HEK293 (cell line): ENCODE measurements at regions not wholly inside any gene's neighbourhood (a gene's known extent, or its start where the extent isn't known, plus 50 kb on each side); places are given as distances from the start of the nearest gene placed in this dataset.

ENCODE experiments used
- CTCF ChIA-PET: fragments of 350-600 bp; formaldehyde crosslinking; extraction: SDS; loops from one replicate; lab custom pipeline; 2021; ENCODE audit warnings: antibody characterized with exemption; lab: Yijun Ruan, JAX
- POLR2A ChIA-PET: fragments of 300-600 bp; formaldehyde crosslinking; extraction: SDS; loops from one replicate; lab custom pipeline; 2020; ENCODE audit warnings: antibody characterized with exemption, inconsistent platforms; lab: Yijun Ruan, JAX
- H3K27ac ChIP-seq: fragments of 200-500 bp; sonication (Bioruptor generic); 2 replicates; pipeline ENCODE4 v1.5.1; 2014; ENCODE audit warnings: low read depth, low read length, control low read depth, inconsistent platforms; ENCODE audit errors: extremely low read depth
- H3K36me3 ChIP-seq, 2 experiments: fragments of 200-500 bp in 1 of 2; sonication (Bioruptor generic) in 1 of 2; 1 replicate in 1 of 2; 2 replicates in 1 of 2; pipeline ENCODE4 v1.5.1; 2014 to 2017; ENCODE audit warnings: inconsistent platforms in 2 of 2, low read length in 2 of 2; ENCODE audit not compliant: control insufficient read depth in 2 of 2, insufficient read depth in 1 of 2
- H3K4me1 ChIP-seq: fragments of 200-500 bp; sonication (Bioruptor generic); 2 replicates; pipeline ENCODE4 v1.5.1; 2014; ENCODE audit warnings: mild to moderate bottlenecking, low read length, inconsistent platforms; ENCODE audit not compliant: control insufficient read depth, insufficient read depth
- H3K4me3 ChIP-seq: 2 replicates; pipeline ENCODE4 v1.5.1; 2011; ENCODE audit warnings: low read depth, mild to moderate bottlenecking, control low read depth, low read length, moderate library complexity
- H3K9me3 ChIP-seq: fragments of 200-500 bp; sonication (Bioruptor generic); 2 replicates; pipeline ENCODE4 v1.5.1; 2014; ENCODE audit warnings: low read depth, low read length, inconsistent platforms; ENCODE audit not compliant: control insufficient read depth, insufficient read depth
- KLF16 ChIP-seq: fragments of 450-650 bp; formaldehyde crosslinking; IDR thresholded peaks from 2 replicates; pipeline ENCODE4 v1.5.1; 2017; ENCODE audit warnings: missing biosample characterization, missing genetic modification characterization
- PRDM1 ChIP-seq: fragments of 450-650 bp; formaldehyde crosslinking; IDR thresholded peaks from 2 replicates; pipeline ENCODE4; 2016; ENCODE audit warnings: missing biosample characterization, missing genetic modification characterization
- SP2 ChIP-seq: fragments of 450-650 bp; formaldehyde crosslinking; IDR thresholded peaks from 2 replicates; pipeline ENCODE4 v1.5.1; 2016; ENCODE audit warnings: missing biosample characterization, missing genetic modification characterization
- SP7 ChIP-seq: fragments of 450-650 bp; formaldehyde crosslinking; IDR thresholded peaks from 2 replicates; pipeline ENCODE4 v1.5.1; 2016; ENCODE audit warnings: missing biosample characterization, missing genetic modification characterization
- TCF7L2 ChIP-seq: IDR thresholded peaks from 2 replicates; pipeline ENCODE4 v1.6.1; 2011; ENCODE audit warnings: low read depth, mild to moderate bottlenecking, inconsistent platforms, low read length, moderate library complexity, borderline replicate concordance
- TRIM28 ChIP-seq: IDR thresholded peaks from 2 replicates; pipeline ENCODE4 v1.6.1; 2011; ENCODE audit warnings: low read length, control low read depth, borderline replicate concordance
- ZBTB1 ChIP-seq: fragments of 450-650 bp; formaldehyde crosslinking; IDR thresholded peaks from 2 replicates; pipeline ENCODE4 v1.5.1; 2016; ENCODE audit warnings: missing biosample characterization, missing genetic modification characterization
- ZFHX2 ChIP-seq: fragments of 450-650 bp; formaldehyde crosslinking; conservative IDR thresholded peaks from 2 replicates; pipeline ENCODE4 v1.5.1; 2016; ENCODE audit warnings: missing biosample characterization, missing genetic modification characterization
- ZNF211 ChIP-seq: fragments of 450-650 bp; formaldehyde crosslinking; IDR thresholded peaks from 2 replicates; pipeline ENCODE4 v1.5.1; 2016; ENCODE audit warnings: low read depth, missing biosample characterization, missing genetic modification characterization
- ZNF214 ChIP-seq: fragments of 450-650 bp; formaldehyde crosslinking; IDR thresholded peaks from 2 replicates; pipeline ENCODE4 v1.5.1; 2017; ENCODE audit warnings: missing biosample characterization, mild to moderate bottlenecking, missing genetic modification characterization, borderline replicate concordance
- ZNF24 ChIP-seq: fragments of 450-650 bp; formaldehyde crosslinking; IDR thresholded peaks from 2 replicates; pipeline ENCODE4 v1.5.1; 2016; ENCODE audit warnings: missing biosample characterization, missing genetic modification characterization
- ZNF248 ChIP-seq: fragments of 450-650 bp; formaldehyde crosslinking; IDR thresholded peaks from 2 replicates; pipeline ENCODE4 v1.5.1; 2017; ENCODE audit warnings: missing biosample characterization, missing genetic modification characterization
- ZNF544 ChIP-seq: fragments of 450-650 bp; formaldehyde crosslinking; IDR thresholded peaks from 2 replicates; pipeline ENCODE4 v1.5.0; 2017; ENCODE audit warnings: missing biosample characterization, missing genetic modification characterization
- TF ChIP-seq, protein P1 (sequence below): fragments of 450-650 bp; formaldehyde crosslinking; IDR thresholded peaks from 2 replicates; pipeline ENCODE4 v1.5.1; 2016; ENCODE audit warnings: missing biosample characterization, missing genetic modification characterization
- TF ChIP-seq, protein P2 (sequence below): fragments of 450-650 bp; formaldehyde crosslinking; IDR thresholded peaks from 2 replicates; pipeline ENCODE4 v1.5.1; 2016; ENCODE audit warnings: missing biosample characterization, missing genetic modification characterization
- TF ChIP-seq, protein P3 (sequence below): fragments of 450-650 bp; formaldehyde crosslinking; IDR thresholded peaks from 2 replicates; pipeline ENCODE4 v1.5.1; 2016; ENCODE audit warnings: missing biosample characterization, missing genetic modification characterization, borderline replicate concordance
- TF ChIP-seq, protein P4 (sequence below): fragments of 450-650 bp; formaldehyde crosslinking; IDR thresholded peaks from 2 replicates; pipeline ENCODE4 v1.5.1; 2016; ENCODE audit warnings: missing biosample characterization, missing genetic modification characterization

DNA sequence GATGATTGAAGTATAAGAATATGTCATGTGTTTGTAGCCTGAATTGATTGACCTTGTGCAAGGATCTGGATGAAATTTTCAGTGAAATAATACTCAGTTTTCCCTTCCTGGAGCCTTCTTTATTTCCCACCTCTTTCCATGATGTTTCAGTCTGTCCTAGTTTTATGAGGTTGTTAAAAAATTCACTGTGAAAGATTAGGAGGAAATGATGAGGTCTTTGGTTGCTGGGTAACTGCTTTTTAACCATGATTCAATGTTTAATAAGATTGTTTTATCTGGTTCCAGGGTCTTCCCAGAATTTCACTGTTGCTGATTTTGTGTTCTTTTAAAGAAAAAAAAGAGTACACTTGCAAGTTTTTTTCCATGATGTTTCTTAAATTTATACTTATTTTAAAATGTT lies 221.5 kb downstream of the MBL2 start:
- no peak overlapping the region for H3K4me3 ChIP-seq
- no peaks in the 10 kb centered on the region for H3K4me1 ChIP-seq
- no peaks in the 10 kb centered on the region for H3K36me3 ChIP-seq
- CTCF ChIA-PET: interaction anchor here (0.6 kb wide), 2 partner anchors 214 to 731 kb away, joined by 3 read pairs; no protein-coding TSS in a partner anchor
- no peaks in the 10 kb centered on the region for H3K9me3 ChIP-seq
- no peak overlapping the region for H3K27ac ChIP-seq
- TF ChIP-seq KLF16 (no peak), ZNF248 (tag by site-specific recombination) (no peak), SP2 (no peak), TRIM28 (no peak), ZNF211 (tag by site-specific recombination) (no peak), ZNF24 (tag by site-specific recombination) (no peak), PRDM1 (tag by site-specific recombination) (no peak), TCF7L2 (no peak), ZNF214 (tag by site-specific recombination) (no peak), ZFHX2 (tag by site-specific recombination) (no peak), ZBTB1 (tag by site-specific recombination) (no peak)
- TF ChIP-seq, protein P1, sequence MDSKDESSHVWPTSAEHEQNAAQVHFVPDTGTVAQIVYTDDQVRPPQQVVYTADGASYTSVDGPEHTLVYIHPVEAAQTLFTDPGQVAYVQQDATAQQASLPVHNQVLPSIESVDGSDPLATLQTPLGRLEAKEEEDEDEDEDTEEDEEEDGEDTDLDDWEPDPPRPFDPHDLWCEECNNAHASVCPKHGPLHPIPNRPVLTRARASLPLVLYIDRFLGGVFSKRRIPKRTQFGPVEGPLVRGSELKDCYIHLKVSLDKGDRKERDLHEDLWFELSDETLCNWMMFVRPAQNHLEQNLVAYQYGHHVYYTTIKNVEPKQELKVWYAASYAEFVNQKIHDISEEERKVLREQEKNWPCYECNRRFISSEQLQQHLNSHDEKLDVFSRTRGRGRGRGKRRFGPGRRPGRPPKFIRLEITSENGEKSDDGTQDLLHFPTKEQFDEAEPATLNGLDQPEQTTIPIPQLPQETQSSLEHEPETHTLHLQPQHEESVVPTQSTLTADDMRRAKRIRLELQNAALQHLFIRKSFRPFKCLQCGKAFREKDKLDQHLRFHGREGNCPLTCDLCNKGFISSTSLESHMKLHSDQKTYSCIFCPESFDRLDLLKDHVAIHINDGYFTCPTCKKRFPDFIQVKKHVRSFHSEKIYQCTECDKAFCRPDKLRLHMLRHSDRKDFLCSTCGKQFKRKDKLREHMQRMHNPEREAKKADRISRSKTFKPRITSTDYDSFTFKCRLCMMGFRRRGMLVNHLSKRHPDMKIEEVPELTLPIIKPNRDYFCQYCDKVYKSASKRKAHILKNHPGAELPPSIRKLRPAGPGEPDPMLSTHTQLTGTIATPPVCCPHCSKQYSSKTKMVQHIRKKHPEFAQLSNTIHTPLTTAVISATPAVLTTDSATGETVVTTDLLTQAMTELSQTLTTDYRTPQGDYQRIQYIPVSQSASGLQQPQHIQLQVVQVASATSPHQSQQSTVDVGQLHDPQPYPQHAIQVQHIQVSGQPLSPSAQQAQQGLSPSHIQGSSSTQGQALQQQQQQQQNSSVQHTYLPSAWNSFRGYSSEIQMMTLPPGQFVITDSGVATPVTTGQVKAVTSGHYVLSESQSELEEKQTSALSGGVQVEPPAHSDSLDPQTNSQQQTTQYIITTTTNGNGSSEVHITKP (tag by site-specific recombination): no peak
- TF ChIP-seq, protein P2, sequence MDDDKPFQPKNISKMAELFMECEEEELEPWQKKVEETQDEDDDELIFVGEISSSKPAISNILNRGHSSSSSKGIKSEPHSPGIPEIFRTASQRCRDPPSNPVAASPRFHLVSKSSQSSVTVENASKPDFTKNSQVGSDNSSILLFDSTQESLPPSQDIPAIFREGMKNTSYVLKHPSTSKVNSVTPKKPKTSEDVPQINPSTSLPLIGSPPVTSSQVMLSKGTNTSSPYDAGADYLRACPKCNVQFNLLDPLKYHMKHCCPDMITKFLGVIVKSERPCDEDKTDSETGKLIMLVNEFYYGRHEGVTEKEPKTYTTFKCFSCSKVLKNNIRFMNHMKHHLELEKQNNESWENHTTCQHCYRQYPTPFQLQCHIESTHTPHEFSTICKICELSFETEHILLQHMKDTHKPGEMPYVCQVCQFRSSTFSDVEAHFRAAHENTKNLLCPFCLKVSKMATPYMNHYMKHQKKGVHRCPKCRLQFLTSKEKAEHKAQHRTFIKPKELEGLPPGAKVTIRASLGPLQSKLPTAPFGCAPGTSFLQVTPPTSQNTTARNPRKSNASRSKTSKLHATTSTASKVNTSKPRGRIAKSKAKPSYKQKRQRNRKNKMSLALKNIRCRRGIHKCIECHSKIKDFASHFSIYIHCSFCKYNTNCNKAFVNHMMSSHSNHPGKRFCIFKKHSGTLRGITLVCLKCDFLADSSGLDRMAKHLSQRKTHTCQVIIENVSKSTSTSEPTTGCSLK (tag by site-specific recombination): no peak
- TF ChIP-seq, protein P3, sequence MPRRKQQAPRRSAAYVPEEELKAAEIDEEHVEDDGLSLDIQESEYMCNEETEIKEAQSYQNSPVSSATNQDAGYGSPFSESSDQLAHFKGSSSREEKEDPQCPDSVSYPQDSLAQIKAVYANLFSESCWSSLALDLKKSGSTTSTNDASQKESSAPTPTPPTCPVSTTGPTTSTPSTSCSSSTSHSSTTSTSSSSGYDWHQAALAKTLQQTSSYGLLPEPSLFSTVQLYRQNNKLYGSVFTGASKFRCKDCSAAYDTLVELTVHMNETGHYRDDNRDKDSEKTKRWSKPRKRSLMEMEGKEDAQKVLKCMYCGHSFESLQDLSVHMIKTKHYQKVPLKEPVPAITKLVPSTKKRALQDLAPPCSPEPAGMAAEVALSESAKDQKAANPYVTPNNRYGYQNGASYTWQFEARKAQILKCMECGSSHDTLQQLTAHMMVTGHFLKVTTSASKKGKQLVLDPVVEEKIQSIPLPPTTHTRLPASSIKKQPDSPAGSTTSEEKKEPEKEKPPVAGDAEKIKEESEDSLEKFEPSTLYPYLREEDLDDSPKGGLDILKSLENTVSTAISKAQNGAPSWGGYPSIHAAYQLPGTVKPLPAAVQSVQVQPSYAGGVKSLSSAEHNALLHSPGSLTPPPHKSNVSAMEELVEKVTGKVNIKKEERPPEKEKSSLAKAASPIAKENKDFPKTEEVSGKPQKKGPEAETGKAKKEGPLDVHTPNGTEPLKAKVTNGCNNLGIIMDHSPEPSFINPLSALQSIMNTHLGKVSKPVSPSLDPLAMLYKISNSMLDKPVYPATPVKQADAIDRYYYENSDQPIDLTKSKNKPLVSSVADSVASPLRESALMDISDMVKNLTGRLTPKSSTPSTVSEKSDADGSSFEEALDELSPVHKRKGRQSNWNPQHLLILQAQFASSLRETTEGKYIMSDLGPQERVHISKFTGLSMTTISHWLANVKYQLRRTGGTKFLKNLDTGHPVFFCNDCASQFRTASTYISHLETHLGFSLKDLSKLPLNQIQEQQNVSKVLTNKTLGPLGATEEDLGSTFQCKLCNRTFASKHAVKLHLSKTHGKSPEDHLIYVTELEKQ (tag by site-specific recombination): no peak
- TF ChIP-seq, all 188 proteins: peak for 0
- POLR2A ChIA-PET: no interaction called here

DNA sequence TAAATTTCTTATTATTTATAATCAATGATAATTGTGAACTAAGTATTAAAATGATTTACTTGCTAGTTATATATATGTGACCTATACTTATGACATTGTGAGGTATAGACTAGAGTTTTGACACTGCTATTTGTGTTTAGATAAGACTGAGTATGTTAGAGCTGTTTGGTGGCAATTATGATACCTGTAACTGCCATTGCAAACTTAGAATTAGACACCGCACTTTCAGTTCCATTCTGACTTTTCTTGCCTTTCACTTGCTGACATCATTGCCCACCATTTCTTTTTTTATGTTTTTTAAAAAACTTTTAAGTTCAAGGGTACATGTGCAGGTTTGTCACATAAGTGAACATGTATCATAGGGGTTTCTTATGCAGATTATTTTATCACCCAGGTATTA lies 214.5 kb downstream of the MBL2 start:
- CTCF ChIA-PET: interaction anchor here (0.6 to 1.0 kb wide), 2 partner anchors 48 to 70 kb away, joined by 4 to 5 read pairs; no protein-coding TSS in a partner anchor
- Histone ChIP-seq H3K36me3 (no peaks in the 10 kb centered on the region), H3K27ac (no peak overlapping the region), H3K4me3 (no peak overlapping the region), H3K9me3 (no peaks in the 10 kb centered on the region), H3K4me1 (no peaks in the 10 kb centered on the region)
- POLR2A ChIA-PET: no interaction called here
- TF ChIP-seq SP7 (tag by site-specific recombination) (no peak), ZNF544 (tag by site-specific recombination) (no peak)
- TF ChIP-seq, protein P4, sequence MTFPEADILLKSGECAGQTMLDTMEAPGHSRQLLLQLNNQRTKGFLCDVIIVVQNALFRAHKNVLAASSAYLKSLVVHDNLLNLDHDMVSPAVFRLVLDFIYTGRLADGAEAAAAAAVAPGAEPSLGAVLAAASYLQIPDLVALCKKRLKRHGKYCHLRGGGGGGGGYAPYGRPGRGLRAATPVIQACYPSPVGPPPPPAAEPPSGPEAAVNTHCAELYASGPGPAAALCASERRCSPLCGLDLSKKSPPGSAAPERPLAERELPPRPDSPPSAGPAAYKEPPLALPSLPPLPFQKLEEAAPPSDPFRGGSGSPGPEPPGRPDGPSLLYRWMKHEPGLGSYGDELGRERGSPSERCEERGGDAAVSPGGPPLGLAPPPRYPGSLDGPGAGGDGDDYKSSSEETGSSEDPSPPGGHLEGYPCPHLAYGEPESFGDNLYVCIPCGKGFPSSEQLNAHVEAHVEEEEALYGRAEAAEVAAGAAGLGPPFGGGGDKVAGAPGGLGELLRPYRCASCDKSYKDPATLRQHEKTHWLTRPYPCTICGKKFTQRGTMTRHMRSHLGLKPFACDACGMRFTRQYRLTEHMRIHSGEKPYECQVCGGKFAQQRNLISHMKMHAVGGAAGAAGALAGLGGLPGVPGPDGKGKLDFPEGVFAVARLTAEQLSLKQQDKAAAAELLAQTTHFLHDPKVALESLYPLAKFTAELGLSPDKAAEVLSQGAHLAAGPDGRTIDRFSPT (tag by site-specific recombination): no peak
- TF ChIP-seq, protein P2 (tag by site-specific recombination): no peak
